Calu3 (cell line): ENCODE measurements at regions not wholly inside any gene's neighbourhood (a gene's known extent, or its start where the extent isn't known, plus 50 kb on each side); places are given as distances from the start of the nearest gene placed in this dataset.

Experiments used
- BruUV-seq: library from RNA; stranded (reverse); fragments of 400-500 nt; replicated peaks from 2 replicates; lab custom pipeline; 2021; lab: Mats Ljungman, UMichigan
- CTCF ChIA-PET: fragments of 300-600 bp; sonication (Branson Sonifier 250); formaldehyde crosslinking; loops from one replicate; lab custom pipeline; 2022; ENCODE audit warnings: antibody characterized with exemption; lab: Charles Lee
- DNase-seq: peaks from one replicate; pipeline ENCODE4 v3.0.0; 2022
- H3K27ac Mint-ChIP-seq: one replicate; pipeline ENCODE4 v1.8.0; 2022; ENCODE audit warnings: mixed read lengths; ENCODE audit not compliant: unreplicated experiment
- H3K27me3 Mint-ChIP-seq: one replicate; pipeline ENCODE4 v1.8.0; 2022; ENCODE audit warnings: mixed read lengths; ENCODE audit not compliant: unreplicated experiment
- H3K36me3 Mint-ChIP-seq: one replicate; pipeline ENCODE4 v1.8.0; 2022; ENCODE audit warnings: mild to moderate bottlenecking, moderate library complexity, mixed read lengths; ENCODE audit not compliant: insufficient read depth, unreplicated experiment
- H3K4me1 Mint-ChIP-seq: one replicate; pipeline ENCODE4 v1.8.0; 2022; ENCODE audit warnings: mild to moderate bottlenecking, low read depth, mixed read lengths; ENCODE audit not compliant: unreplicated experiment
- H3K4me3 Mint-ChIP-seq: one replicate; pipeline ENCODE4 v1.8.0; 2022; ENCODE audit warnings: mild to moderate bottlenecking, low read depth, moderate library complexity, mixed read lengths; ENCODE audit not compliant: unreplicated experiment
- H3K9me3 Mint-ChIP-seq: one replicate; pipeline ENCODE4 v1.8.0; 2022; ENCODE audit warnings: low read depth, mixed read lengths; ENCODE audit not compliant: unreplicated experiment
- CTCF ChIP-seq: fragments of 200-600 bp; IDR thresholded peaks from one replicate; pipeline ENCODE4 v1.8.0; 2022; ENCODE audit warnings: antibody characterized with exemption; ENCODE audit not compliant: unreplicated experiment
- intact Hi-C: fragments of 100-400 bp; cut with micrococcal nuclease; formaldehyde crosslinking; loops from one replicate; pipeline ENCODE4 v1.10.0; 2022; ENCODE audit not compliant: unreplicated experiment

- DNase-seq, result no peak
- H3K9me3 Mint-ChIP-seq, result no peaks in the 10 kb centered on the region
- BruUV-seq, result no TSS peak
- H3K4me3 Mint-ChIP-seq, result no peak overlapping the region
- H3K27ac Mint-ChIP-seq, result no peak overlapping the region
- H3K36me3 Mint-ChIP-seq, result no peaks in the 10 kb centered on the region
- intact Hi-C loops, result no loop called here
- TF ChIP-seq CTCF, result no peak
- no peaks in the 10 kb centered on the region for H3K27me3 Mint-ChIP-seq
- no peaks in the 10 kb centered on the region for H3K4me1 Mint-ChIP-seq
- CTCF ChIA-PET, result no interaction called here
These were observed 129.7 kb upstream of the THBS1 start for GRCh38 chr15:39451121-39451688.

GRCh38 chr15:39451871-39452270, 129.0 kb upstream of the THBS1 start:
- TF ChIP-seq CTCF, result no peak
- Mint-ChIP-seq H3K27me3 (no peaks in the 10 kb centered on the region), H3K9me3 (no peaks in the 10 kb centered on the region), H3K4me3 (no peak overlapping the region), H3K36me3 (no peaks in the 10 kb centered on the region), H3K4me1 (no peaks in the 10 kb centered on the region), H3K27ac (no peak overlapping the region)
- CTCF ChIA-PET, result no interaction called here
- intact Hi-C loops, result no loop called here
- no peak for DNase-seq
- no TSS peak for BruUV-seq

GRCh38 chr15:39453620-39454019, 127.3 kb upstream of the THBS1 start:
- Mint-ChIP-seq H3K9me3 (no peaks in the 10 kb centered on the region), H3K4me1 (no peaks in the 10 kb centered on the region), H3K27me3 (no peaks in the 10 kb centered on the region), H3K4me3 (no peak overlapping the region), H3K27ac (no peak overlapping the region), H3K36me3 (no peaks in the 10 kb centered on the region)
- no peak for TF ChIP-seq CTCF
- no peak for DNase-seq
- CTCF ChIA-PET, result no interaction called here
- BruUV-seq, result no TSS peak
- intact Hi-C loops, result no loop called here

GRCh38 chr15:39454189-39454986, 126.5 kb upstream of the THBS1 start:
- intact Hi-C loops, result no loop called here
- no peaks in the 10 kb centered on the region for H3K27me3 Mint-ChIP-seq
- H3K36me3 Mint-ChIP-seq, result no peaks in the 10 kb centered on the region
- H3K4me3 Mint-ChIP-seq, result no peak overlapping the region
- TF ChIP-seq CTCF, result no peak
- H3K27ac Mint-ChIP-seq, result no peak overlapping the region
- no TSS peak for BruUV-seq
- DNase-seq, result no peak
- CTCF ChIA-PET, result no interaction called here
- no peaks in the 10 kb centered on the region for H3K9me3 Mint-ChIP-seq
- no peaks in the 10 kb centered on the region for H3K4me1 Mint-ChIP-seq
